Astrocyte of the cerebellum (primary cell): ENCODE measurements at regions not wholly inside any gene's neighbourhood (a gene's known extent, or its start where the extent isn't known, plus 50 kb on each side); places are given as distances from the start of the nearest gene placed in this dataset.

ENCODE experiments used
- DNase-seq: peaks from one replicate; pipeline ENCODE4 v3.0.0-alpha.2; 2011; ENCODE audit warnings: low read depth
- H3K4me3 ChIP-seq: 2 replicates; pipeline ENCODE4 v1.5.1; 2011; ENCODE audit warnings: mild to moderate bottlenecking, low read depth, low read length, moderate library complexity
- CTCF ChIP-seq: IDR thresholded peaks from 2 replicates; pipeline ENCODE4 v1.5.1; 2012; ENCODE audit warnings: low read length, low read depth, moderate library complexity, mild to moderate bottlenecking; ENCODE audit errors: missing control alignments
- in situ Hi-C: cut with HindIII; loops from 2 replicates; pipeline ENCODE4 v1.10.0; 2017; ENCODE audit warnings: low sequenced_read_pairs

GRCh38 chr13:99125326-99125915 lies 75.2 kb upstream of the UBAC2 start:
- in situ Hi-C loops = no loop called here
- no peak overlapping the region for H3K4me3 ChIP-seq
- DNase-seq = no peak
- no peak for TF ChIP-seq CTCF

GRCh38 chr13:99126821-99127220 lies 73.8 kb upstream of the UBAC2 start:
- in situ Hi-C loops = no loop called here
- DNase-seq = no peak
- TF ChIP-seq CTCF = no peak
- H3K4me3 ChIP-seq = no peak overlapping the region

- H3K4me3 ChIP-seq = no peak overlapping the region
- TF ChIP-seq CTCF = no peak
- in situ Hi-C loops = no loop called here
- no peak for DNase-seq
These were observed 71.6 kb upstream of the UBAC2 start for GRCh38 chr13:99129050-99129449.

- TF ChIP-seq CTCF = no peak
- no peak overlapping the region for H3K4me3 ChIP-seq
- in situ Hi-C loops = no loop called here
- no peak for DNase-seq
These were observed 70.7 kb upstream of the UBAC2 start for GRCh38 chr13:99129951-99130350.

- in situ Hi-C loops = no loop called here
- H3K4me3 ChIP-seq = no peak overlapping the region
- TF ChIP-seq CTCF = no peak
- DNase-seq = no peak
These were observed 69.2 kb upstream of the UBAC2 start for GRCh38 chr13:99131410-99131809.

- in situ Hi-C loops = no loop called here
- no peak for DNase-seq
- TF ChIP-seq CTCF = no peak
- no peak overlapping the region for H3K4me3 ChIP-seq
These were observed 68.3 kb upstream of the UBAC2 start for GRCh38 chr13:99132295-99132835.
